ENCODE measurements at regions not wholly inside any gene's neighbourhood (a gene's known extent, or its start where the extent isn't known, plus 50 kb on each side); places are given as distances from the start of the nearest gene placed in this dataset.
"Not testable (repeated sequence)": the region's sequence is repeated elsewhere in the genome, so short reads cannot be mapped to it uniquely, and the experiment has no call there.

DNA sequence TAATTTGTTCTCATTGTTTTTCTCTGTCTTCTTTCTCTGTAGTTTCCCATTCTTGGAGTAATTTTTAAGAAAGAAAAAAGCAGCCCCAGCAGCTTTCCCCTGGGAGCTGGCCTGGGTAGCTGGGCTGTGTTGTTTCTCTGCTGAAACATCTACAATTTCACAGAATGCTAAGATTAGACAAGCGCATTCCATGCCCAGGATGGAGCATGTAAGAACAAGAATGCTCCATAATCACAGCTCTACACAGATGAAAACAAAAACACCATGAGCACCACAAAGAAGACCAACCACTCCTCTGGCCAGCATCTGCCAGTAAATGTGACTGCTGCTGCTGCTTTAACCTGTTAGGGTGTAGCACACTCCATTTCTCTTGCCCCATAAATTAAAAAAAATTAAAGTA, 239.2 kb upstream of the SLITRK1 start:
- H3K27me3 ChIP-seq (ENCODE audit: control insufficient read depth, insufficient read depth, low read length) = no peaks in the 10 kb centered on the region
- no peak overlapping the region for H3K4me3 ChIP-seq (ENCODE audit: insufficient read depth, low read depth, low read length)
- DNase-seq = peak; percentile 2
- no peaks in the 10 kb centered on the region for H3K36me3 ChIP-seq (replicated peaks; ENCODE audit: control insufficient read depth, insufficient read depth, low read length)

DNA sequence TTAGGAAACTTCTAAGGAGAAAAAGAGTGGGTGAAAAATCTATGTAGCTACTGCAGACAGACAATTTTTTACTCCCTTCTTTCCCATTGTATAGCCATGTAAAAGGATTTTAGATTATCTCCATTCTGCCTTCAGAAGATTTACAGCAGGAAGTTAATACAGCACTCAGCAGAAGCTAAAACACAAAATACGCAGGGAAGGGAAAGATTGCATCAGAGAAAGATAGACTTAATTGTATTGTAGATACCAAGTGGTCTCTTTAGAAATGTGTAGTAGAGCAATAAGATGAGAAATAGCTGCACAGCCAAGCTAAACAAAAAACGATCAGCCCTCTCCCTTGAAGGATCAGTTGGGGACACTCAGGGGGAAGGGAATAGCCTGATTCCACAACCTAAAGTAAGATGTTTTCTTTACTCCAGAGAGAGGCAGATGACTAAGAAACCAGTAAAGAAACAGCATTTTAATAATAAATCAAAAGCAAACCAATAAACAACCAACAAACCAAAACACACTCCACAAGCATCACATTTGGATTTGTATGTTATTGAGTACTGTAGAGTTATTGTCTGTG, 236.7 kb upstream of the SLITRK1 start:
- no peak overlapping the region for H3K4me3 ChIP-seq (ENCODE audit: insufficient read depth, low read depth, low read length)
- DNase-seq = no peak
- no peaks in the 10 kb centered on the region for H3K36me3 ChIP-seq (replicated peaks; ENCODE audit: control insufficient read depth, insufficient read depth, low read length)
- no peaks in the 10 kb centered on the region for H3K27me3 ChIP-seq (ENCODE audit: control insufficient read depth, insufficient read depth, low read length)

DNA sequence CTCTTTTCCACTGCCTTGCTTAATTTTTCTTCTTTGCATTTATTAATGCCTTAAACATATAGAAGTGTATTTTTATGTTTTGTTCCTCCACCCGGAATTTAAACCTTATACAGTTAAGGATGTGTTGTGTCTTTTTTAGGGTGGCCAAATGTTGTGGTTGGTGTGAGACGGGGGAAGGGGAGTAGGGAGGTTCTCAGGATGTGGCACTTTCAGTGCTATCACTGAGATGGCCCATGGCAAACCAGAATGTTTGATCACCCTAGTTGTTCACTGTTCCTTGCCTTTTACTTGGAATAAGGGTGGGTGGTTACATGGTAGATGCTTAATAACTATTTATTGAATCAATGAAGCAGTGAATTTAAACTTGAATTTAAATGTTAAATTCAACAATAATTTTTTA, 216.0 kb upstream of the SLITRK1 start:
- no peaks in the 10 kb centered on the region for H3K27me3 ChIP-seq (ENCODE audit: control insufficient read depth, insufficient read depth, low read length)
- no peak overlapping the region for H3K4me3 ChIP-seq (ENCODE audit: insufficient read depth, low read depth, low read length)
- no peaks in the 10 kb centered on the region for H3K36me3 ChIP-seq (replicated peaks; ENCODE audit: control insufficient read depth, insufficient read depth, low read length)
- DNase-seq = no peak

DNA sequence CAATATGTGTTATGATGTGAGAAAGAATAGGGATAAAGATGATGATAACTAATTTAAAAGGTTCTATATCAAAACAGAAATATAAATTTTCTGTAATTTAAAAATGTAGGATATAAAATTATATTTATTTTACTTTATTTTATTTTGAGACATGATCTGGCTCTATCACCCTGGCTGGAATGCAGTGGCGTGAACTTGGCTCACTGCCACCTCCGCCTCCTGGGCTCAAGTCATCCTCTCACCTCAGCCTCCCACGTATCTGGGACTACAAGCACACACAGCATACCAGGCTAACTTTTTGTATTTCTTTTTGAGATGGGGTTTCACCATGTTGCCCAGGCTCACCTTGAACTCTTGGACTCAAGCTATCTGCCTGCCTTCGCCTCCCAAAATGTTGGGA, 214.9 kb upstream of the SLITRK1 start:
- Histone ChIP-seq H3K36me3 (replicated peaks; ENCODE audit: control insufficient read depth, insufficient read depth, low read length) (no peaks in the 10 kb centered on the region), H3K4me3 (ENCODE audit: insufficient read depth, low read depth, low read length) (no peak overlapping the region), H3K27me3 (ENCODE audit: control insufficient read depth, insufficient read depth, low read length) (no peaks in the 10 kb centered on the region)
- no peak for DNase-seq

DNA sequence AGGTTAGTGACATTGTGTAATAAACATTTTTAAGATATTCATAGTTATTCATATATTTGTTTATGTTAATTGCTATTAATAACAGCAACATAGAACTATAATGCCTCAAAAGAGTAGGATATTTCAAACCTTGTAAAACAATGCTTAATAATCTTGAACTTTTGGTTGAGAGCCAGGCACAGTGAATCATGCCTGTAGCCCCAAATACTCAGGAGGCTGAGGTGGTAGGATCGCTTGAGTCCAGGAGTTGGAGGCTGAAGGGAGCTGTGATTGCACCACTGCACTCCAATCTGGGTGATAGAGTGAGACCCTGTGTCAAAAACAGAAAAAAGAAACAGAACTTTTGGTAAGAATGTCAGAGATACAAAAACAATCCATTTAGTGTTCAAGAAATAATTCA, 213.9 kb upstream of the SLITRK1 start:
- Histone ChIP-seq H3K4me3 (ENCODE audit: insufficient read depth, low read depth, low read length) (no peak overlapping the region), H3K27me3 (ENCODE audit: control insufficient read depth, insufficient read depth, low read length) (no peaks in the 10 kb centered on the region), H3K36me3 (replicated peaks; ENCODE audit: control insufficient read depth, insufficient read depth, low read length) (no peaks in the 10 kb centered on the region)
- DNase-seq = no peak

DNA sequence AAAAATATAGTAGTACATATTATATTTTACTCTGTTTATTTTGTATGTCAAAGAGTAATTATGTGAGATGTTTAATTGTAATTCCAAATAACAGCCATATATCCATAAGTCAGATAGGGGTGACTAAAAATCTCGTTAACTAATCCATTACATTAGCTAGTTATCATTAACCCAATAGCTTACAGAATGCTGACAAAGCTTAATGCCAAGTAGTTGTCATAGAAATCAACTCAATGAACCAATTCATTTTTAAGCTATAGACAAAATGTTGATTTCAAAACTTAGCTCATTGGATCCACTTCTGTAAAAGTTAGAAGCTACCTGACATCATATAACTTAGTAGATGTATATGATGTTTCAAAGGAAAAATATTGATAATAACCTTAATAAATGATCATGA, 206.7 kb upstream of the SLITRK1 start:
- H3K36me3 ChIP-seq (replicated peaks; ENCODE audit: control insufficient read depth, insufficient read depth, low read length) = no peaks in the 10 kb centered on the region
- H3K4me3 ChIP-seq (ENCODE audit: insufficient read depth, low read depth, low read length) = no peak overlapping the region
- no peak for DNase-seq
- H3K27me3 ChIP-seq (ENCODE audit: control insufficient read depth, insufficient read depth, low read length) = no peaks in the 10 kb centered on the region

DNA sequence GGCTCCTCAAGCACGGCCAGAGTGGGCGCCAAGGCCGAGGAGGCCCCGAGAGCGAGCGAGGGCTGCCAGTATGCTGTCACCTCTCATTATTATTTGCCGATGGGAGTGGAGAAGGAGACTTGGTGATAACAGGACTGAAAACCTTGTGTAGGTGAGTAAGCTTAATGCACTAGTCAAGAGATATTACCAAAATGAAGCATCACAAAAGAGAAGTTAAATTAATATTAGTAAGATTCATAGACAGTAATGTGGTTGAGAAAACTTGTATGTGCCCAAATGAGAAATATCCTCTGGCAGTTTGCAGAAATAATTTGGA, 204.5 kb upstream of the SLITRK1 start:
- H3K36me3 ChIP-seq (replicated peaks; ENCODE audit: control insufficient read depth, insufficient read depth, low read length) = no peaks in the 10 kb centered on the region
- DNase-seq = no peak
- no peak overlapping the region for H3K4me3 ChIP-seq (ENCODE audit: insufficient read depth, low read depth, low read length)
- H3K27me3 ChIP-seq (ENCODE audit: control insufficient read depth, insufficient read depth, low read length) = no peaks in the 10 kb centered on the region

DNA sequence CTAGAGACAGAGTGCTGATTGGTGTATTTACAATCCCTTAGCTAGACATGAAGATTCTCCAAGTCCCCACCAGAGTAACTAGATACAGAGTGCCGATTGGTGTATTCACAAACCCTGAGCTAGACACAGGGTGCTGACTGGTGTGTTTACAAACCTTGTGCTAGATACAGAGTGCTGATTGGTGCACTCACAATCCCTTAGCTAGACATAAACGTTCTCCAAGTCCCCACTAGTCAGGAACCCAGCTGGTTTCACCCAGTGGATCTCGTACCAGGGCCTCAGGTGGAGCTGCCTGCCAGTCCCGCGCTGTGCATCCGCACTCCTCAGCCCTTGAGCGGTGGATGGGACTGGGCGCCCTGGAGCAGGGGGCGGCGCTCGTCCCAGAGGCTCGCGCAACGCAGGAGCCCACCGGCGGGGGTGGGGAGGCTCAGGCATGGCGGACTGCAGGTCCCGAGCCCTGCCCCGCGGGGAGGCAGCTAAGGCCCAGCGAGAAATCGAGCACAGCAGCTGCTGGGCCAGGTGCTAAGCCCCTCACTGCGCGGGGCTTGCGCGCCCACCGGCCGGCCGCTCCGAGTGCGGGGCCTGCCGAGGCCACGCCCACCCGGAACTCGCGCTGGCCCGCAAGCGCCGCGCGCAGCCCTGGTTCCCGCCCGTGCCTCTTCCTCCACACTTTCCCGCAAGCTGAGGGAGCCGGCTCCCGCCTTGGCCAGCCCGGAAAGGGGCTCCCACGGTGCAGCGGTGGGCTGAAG, 204.0 kb upstream of the SLITRK1 start:
- not testable (repeated sequence) for H3K4me3 ChIP-seq (ENCODE audit: insufficient read depth, low read depth, low read length); H3K36me3 ChIP-seq (replicated peaks; ENCODE audit: control insufficient read depth, insufficient read depth, low read length); H3K27me3 ChIP-seq (ENCODE audit: control insufficient read depth, insufficient read depth, low read length); DNase-seq

DNA sequence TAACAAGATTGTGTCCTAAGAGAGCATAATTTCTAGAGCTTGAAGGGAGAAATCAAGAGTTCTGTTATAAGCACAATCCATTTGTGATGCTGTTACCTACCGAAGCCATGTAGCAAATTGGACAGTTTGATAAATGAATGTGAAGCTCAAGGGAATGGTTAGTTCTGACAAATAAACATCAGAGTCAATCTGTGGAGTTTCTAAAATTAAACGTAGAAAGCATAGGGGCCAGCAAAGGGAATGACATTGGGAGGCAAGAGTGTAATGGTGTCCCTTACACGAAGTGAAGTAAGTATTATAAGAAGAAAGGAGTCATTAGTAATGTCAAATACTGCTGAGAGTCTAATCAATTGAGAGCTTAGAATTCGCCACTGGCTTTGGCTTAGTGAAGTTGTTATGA, 200.2 kb upstream of the SLITRK1 start:
- no peak for DNase-seq
- Histone ChIP-seq H3K27me3 (ENCODE audit: control insufficient read depth, insufficient read depth, low read length) (no peaks in the 10 kb centered on the region), H3K4me3 (ENCODE audit: insufficient read depth, low read depth, low read length) (no peak overlapping the region), H3K36me3 (replicated peaks; ENCODE audit: control insufficient read depth, insufficient read depth, low read length) (no peaks in the 10 kb centered on the region)

DNA sequence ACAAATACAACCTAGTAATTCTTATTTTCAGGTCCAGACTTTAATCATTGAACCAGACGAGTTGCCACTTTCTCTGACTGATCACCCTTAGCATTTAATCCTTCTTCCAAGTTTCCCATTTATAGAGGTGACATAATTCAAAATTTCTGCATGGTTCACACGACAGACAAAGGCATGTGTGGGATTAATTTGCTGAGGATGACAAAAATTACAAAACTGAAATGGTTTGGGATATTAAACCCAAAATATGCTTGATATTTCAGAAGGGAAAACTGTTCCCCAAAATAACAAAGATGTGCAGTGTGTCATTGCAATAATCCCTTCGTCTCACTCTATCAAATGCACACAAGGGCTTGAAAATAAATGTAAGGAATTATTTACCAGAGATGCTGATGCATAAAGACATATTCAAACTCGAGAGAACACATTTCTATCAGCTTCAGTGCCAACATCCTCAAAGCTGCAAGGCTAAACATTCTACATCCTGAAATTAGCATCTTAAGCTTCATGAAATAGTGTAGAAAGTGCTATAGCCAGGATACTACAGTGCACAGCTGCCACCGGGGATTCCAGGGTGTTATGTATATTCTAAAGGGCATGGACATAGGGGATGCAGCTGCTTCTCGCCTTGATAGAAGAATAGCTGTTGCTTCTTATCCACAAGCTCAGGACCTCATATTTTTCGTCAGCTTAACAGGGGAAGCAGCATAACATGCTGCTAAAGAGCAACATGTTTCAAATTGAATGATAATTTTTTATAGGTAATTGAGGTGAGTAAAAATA, 198.7 kb upstream of the SLITRK1 start:
- no peak for DNase-seq
- Histone ChIP-seq H3K27me3 (ENCODE audit: control insufficient read depth, insufficient read depth, low read length) (no peaks in the 10 kb centered on the region), H3K4me3 (ENCODE audit: insufficient read depth, low read depth, low read length) (no peak overlapping the region), H3K36me3 (replicated peaks; ENCODE audit: control insufficient read depth, insufficient read depth, low read length) (no peaks in the 10 kb centered on the region)

DNA sequence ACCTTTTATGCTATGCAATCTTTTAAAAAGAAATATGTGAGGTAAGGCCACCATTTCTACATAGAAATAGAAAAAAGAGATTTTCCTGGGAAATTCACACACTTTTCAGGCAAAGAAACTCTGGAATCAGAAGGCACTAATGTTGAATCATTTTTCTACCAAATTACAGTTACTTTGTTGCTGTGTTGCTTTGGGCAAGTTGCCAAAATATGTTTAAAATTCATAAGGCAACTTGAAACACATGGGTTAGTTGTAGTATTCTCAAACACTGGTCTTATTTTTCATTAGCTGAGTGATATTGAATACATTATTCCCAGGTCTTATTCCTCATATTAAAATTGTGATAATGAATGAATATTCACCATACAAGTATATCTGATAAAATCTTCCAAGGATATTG, 195.0 kb upstream of the SLITRK1 start:
- Histone ChIP-seq H3K27me3 (ENCODE audit: control insufficient read depth, insufficient read depth, low read length) (no peaks in the 10 kb centered on the region), H3K36me3 (replicated peaks; ENCODE audit: control insufficient read depth, insufficient read depth, low read length) (no peaks in the 10 kb centered on the region), H3K4me3 (ENCODE audit: insufficient read depth, low read depth, low read length) (no peak overlapping the region)
- DNase-seq = no peak

DNA sequence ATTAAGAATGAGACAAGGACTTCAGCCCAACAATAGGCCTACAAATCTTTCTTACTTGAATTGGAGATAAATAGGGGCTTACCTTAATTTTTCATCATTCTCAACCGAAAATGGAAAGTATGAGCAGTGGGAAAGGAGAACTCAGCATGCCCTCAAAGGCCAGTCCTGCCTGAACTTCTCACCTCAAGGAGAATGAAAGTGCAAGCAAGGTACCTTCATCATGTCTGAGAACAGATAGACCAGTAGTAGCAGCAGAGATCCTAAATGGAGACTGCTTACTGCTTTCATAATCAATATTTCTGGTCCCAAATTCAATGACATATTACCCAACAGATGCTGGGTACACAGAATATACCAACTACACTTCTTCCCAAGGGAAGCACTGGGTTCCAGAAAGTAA, 194.0 kb upstream of the SLITRK1 start:
- Histone ChIP-seq H3K36me3 (replicated peaks; ENCODE audit: control insufficient read depth, insufficient read depth, low read length) (no peaks in the 10 kb centered on the region), H3K4me3 (ENCODE audit: insufficient read depth, low read depth, low read length) (no peak overlapping the region), H3K27me3 (ENCODE audit: control insufficient read depth, insufficient read depth, low read length) (no peaks in the 10 kb centered on the region)
- no peak for DNase-seq

DNA sequence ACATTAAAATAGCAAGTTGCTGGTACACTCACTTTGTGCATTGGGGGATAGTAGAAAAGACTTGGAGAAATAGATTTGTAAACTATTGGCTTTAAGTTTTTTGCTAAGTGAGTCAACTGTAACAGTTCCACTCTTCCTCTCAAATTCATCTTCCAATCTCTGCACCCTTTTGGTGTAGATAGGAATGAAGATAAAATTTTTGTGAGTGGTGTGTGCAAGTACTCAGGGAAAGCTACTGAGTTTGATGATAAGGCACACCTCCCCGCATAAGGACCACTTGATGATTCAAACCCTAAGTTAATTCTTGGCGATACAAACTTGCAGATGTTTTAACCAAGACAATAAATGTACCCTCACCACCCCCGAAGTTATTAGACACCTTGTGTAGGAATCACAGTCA, 168.3 kb upstream of the SLITRK1 start:
- H3K27me3 ChIP-seq (ENCODE audit: control insufficient read depth, insufficient read depth, low read length) = no peaks in the 10 kb centered on the region
- no peak for DNase-seq
- no peak overlapping the region for H3K4me3 ChIP-seq (ENCODE audit: insufficient read depth, low read depth, low read length)
- no peaks in the 10 kb centered on the region for H3K36me3 ChIP-seq (replicated peaks; ENCODE audit: control insufficient read depth, insufficient read depth, low read length)

DNA sequence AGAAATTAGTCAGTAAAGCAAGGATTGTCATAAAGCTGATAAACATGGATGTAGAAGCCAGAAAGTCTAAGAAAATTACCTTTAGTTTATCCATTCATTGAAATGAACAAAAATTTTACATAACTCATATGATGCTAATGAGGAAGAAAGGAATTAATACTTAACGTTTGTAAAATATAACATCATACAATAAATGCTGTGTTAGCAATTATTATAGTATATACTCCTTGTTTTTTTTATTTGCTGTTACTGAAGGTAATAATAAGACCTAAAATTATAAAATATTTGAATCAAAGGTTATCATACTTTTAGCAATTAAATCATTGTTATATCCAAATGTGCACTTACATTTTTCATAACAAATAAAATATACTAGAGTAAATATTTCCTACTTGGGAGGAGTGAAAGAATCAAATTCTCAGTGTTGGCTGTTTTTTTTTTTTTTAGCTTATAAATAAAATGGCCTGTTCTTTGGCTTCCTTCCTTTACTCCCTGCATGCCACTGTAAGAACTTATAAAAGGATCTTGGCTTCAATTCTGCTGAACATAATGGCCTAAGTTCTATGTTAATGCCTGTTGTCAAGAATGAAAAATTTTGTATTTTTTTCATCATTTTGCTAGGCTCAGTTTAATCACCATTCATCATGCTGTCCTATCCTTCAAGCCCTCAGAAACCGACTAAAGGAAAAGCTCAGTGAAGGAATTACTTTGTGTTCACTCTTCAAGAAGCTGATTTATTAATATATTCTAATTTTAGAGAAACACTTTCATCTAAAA, 167.4 kb upstream of the SLITRK1 start:
- H3K27me3 ChIP-seq (ENCODE audit: control insufficient read depth, insufficient read depth, low read length) = no peaks in the 10 kb centered on the region
- H3K36me3 ChIP-seq (replicated peaks; ENCODE audit: control insufficient read depth, insufficient read depth, low read length) = no peaks in the 10 kb centered on the region
- H3K4me3 ChIP-seq (ENCODE audit: insufficient read depth, low read depth, low read length) = no peak overlapping the region
- no peak for DNase-seq

DNA sequence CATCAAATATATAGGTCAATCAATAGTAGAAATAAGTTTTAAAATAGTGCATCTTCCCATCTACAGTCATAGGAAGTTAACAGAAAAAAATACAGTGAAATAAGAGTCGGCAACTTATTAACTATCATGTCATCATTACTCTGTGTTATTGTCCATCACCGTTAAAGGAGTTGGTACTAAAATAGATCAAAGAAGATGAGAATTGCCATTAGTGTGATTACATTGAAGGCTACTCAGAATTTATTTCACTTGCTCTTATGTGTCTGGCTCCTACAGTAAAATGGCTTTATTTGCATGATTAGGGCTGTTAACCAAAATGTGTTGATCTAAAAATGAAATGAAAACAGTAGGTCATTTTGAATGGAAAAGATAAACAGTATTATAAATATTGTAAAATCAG, 162.5 kb upstream of the SLITRK1 start:
- DNase-seq = no peak
- no peaks in the 10 kb centered on the region for H3K27me3 ChIP-seq (ENCODE audit: control insufficient read depth, insufficient read depth, low read length)
- no peak overlapping the region for H3K4me3 ChIP-seq (ENCODE audit: insufficient read depth, low read depth, low read length)
- no peaks in the 10 kb centered on the region for H3K36me3 ChIP-seq (replicated peaks; ENCODE audit: control insufficient read depth, insufficient read depth, low read length)
